ENCODE measurements at regions not wholly inside any gene's neighbourhood (a gene's known extent, or its start where the extent isn't known, plus 50 kb on each side); places are given as distances from the start of the nearest gene placed in this dataset.

DNA sequence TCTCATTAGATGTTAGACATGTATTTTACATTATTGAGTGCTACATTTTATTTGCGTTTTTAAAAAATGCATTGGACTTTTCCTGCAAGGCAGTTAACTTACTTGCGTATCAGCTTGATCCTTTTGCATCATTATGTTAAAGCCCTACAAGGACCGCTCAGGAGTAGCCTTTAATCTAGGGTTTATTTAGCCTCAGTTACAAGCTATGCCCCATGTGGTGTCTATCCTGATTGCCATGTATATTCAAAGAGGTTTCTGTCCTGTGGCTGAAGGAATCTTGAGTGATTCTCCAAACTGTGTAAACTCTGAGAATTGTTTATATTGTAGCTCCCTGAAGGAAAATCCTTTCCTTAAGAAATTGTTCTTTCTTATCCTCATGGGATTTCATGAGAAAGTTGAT, 821.8 kb upstream of the AGA start:
- intact Hi-C loops (cut with micrococcal nuclease): no loop called here
- ChIA-PET RAD21 (ENCODE audit: low non-redundant PET in 1 of 2, low total read pairs in 2 of 2, uncharacterized antibody in 2 of 2, unreplicated experiment in 2 of 2) (no interaction called here), POLR2A (no interaction called here), CTCF (interaction anchor here (1.5 kb wide), 1 partner anchor 12 kb away, joined by 4 read pairs; no protein-coding TSS in a partner anchor)
- H2AFZ ChIP-seq (ENCODE audit: low read depth, low read length, poor library complexity, severe bottlenecking): no peak overlapping the region
- H3K4me2 ChIP-seq (ENCODE audit: low read length): no peak overlapping the region
- no peaks in the 10 kb centered on the region for H4K20me1 ChIP-seq (ENCODE audit: insufficient read depth)
- ATAC-seq (no peak), DNase-seq (ENCODE audit: low read depth, low spot score) (no peak)
- no peak overlapping the region for H3K27ac ChIP-seq (ENCODE audit: low read depth, low read length)
- no peaks in the 10 kb centered on the region for H3K36me3 ChIP-seq (ENCODE audit: control insufficient read depth in 1 of 2, insufficient read depth in 2 of 2, low read length in 2 of 2)
- no TSS peak for BruUV-seq (replicated peaks)
- H3K9me2 ChIP-seq (ENCODE audit: insufficient read depth): no peaks in the 10 kb centered on the region
- no peak for TF ChIP-seq ZBTB33 (IDR thresholded peaks at IDR 0.05; ENCODE audit: extremely low read depth, insufficient replicate concordance, low read length)
- TF ChIP-seq REST (IDR thresholded peaks at IDR 0.05; ENCODE audit: low read depth): no peak
- TF ChIP-seq EZH2phosphoT487 (IDR thresholded peaks at IDR 0.05; ENCODE audit: borderline replicate concordance): no peak
- TF ChIP-seq ATF3 (IDR thresholded peaks at IDR 0.05): no peak
- TF ChIP-seq CBX3 (IDR thresholded peaks at IDR 0.05; ENCODE audit: low read depth): no peak
- no peak for TF ChIP-seq EZH2 (IDR thresholded peaks at IDR 0.05)
- no peak for TF ChIP-seq ZFX (IDR thresholded peaks at IDR 0.05)
- TF ChIP-seq SRF (IDR thresholded peaks at IDR 0.05; ENCODE audit: low read depth): no peak
- TF ChIP-seq ZNF274 (IDR thresholded peaks at IDR 0.05; ENCODE audit: low read depth, low read length): no peak
- no peak for TF ChIP-seq CEBPB (IDR thresholded peaks at IDR 0.05; ENCODE audit: low read depth)
- no peak for TF ChIP-seq TCF7L2 (IDR thresholded peaks at IDR 0.05; ENCODE audit: borderline replicate concordance, extremely low read depth, insufficient read depth, insufficient read length)
- H3K79me2 ChIP-seq (ENCODE audit: insufficient read depth, low read length): no peaks in the 10 kb centered on the region
- no peak overlapping the region for H3K4me3 ChIP-seq (replicated peaks in 1 of 2; ENCODE audit: low read depth in 1 of 2, low read length in 2 of 2)
- no peaks in the 10 kb centered on the region for H3K27me3 ChIP-seq (ENCODE audit: insufficient read depth, low read length)
- H3K9ac ChIP-seq (ENCODE audit: low read length): no peak overlapping the region
- H3K9me3 ChIP-seq (ENCODE audit: control insufficient read depth in 1 of 2, insufficient read depth in 1 of 2, low read depth in 1 of 2, low read length in 2 of 2): no peaks in the 10 kb centered on the region
- no peaks in the 10 kb centered on the region for H3K4me1 ChIP-seq (ENCODE audit: control insufficient read depth in 1 of 2, insufficient read depth in 2 of 2, low read length in 2 of 2)

All from HCT116 (cell line).